ENCODE measurements at regions not wholly inside any gene's neighbourhood (a gene's known extent, or its start where the extent isn't known, plus 50 kb on each side); places are given as distances from the start of the nearest gene placed in this dataset.

- no peak overlapping the region for H3K27ac ChIP-seq
- H3K4me1 ChIP-seq (ENCODE audit: control insufficient read depth in 1 of 2, insufficient read depth in 1 of 2, low read depth in 1 of 2, low read length in 1 of 2) = no peaks in the 10 kb centered on the region
- H3K9me3 ChIP-seq = no peaks in the 10 kb centered on the region
- no peaks in the 10 kb centered on the region for H3K27me3 ChIP-seq
- no peak overlapping the region for H3K4me3 ChIP-seq (ENCODE audit: low read depth in 1 of 2, low read length in 1 of 2)
- TF ChIP-seq CTCF (IDR thresholded peaks at IDR 0.05) = no peak
- no peaks in the 10 kb centered on the region for H3K36me3 ChIP-seq
These were observed 417.7 kb upstream of the RBMS3 start for GRCh38 chr3:28863186-28863585.

- TF ChIP-seq CTCF (IDR thresholded peaks at IDR 0.05) = no peak
- H3K36me3 ChIP-seq = no peaks in the 10 kb centered on the region
- no peaks in the 10 kb centered on the region for H3K9me3 ChIP-seq
- no peak overlapping the region for H3K27ac ChIP-seq
- H3K4me1 ChIP-seq (ENCODE audit: control insufficient read depth in 1 of 2, insufficient read depth in 1 of 2, low read depth in 1 of 2, low read length in 1 of 2) = no peaks in the 10 kb centered on the region
- H3K4me3 ChIP-seq (ENCODE audit: low read depth in 1 of 2, low read length in 1 of 2) = no peak overlapping the region
- no peaks in the 10 kb centered on the region for H3K27me3 ChIP-seq
These were observed 413.0 kb upstream of the RBMS3 start for GRCh38 chr3:28867836-28868235.

GRCh38 chr3:28868897-28869296, 412.0 kb upstream of the RBMS3 start:
- Histone ChIP-seq H3K27me3 (no peaks in the 10 kb centered on the region), H3K27ac (no peak overlapping the region), H3K36me3 (no peaks in the 10 kb centered on the region), H3K4me3 (ENCODE audit: low read depth in 1 of 2, low read length in 1 of 2) (no peak overlapping the region), H3K9me3 (no peaks in the 10 kb centered on the region), H3K4me1 (ENCODE audit: control insufficient read depth in 1 of 2, insufficient read depth in 1 of 2, low read depth in 1 of 2, low read length in 1 of 2) (no peaks in the 10 kb centered on the region)
- TF ChIP-seq CTCF (IDR thresholded peaks at IDR 0.05) = no peak

- TF ChIP-seq CTCF (IDR thresholded peaks at IDR 0.05) = no peak
- Histone ChIP-seq H3K27me3 (no peaks in the 10 kb centered on the region), H3K9me3 (no peaks in the 10 kb centered on the region), H3K36me3 (no peaks in the 10 kb centered on the region), H3K4me3 (ENCODE audit: low read depth in 1 of 2, low read length in 1 of 2) (no peak overlapping the region), H3K27ac (no peak overlapping the region), H3K4me1 (ENCODE audit: control insufficient read depth in 1 of 2, insufficient read depth in 1 of 2, low read depth in 1 of 2, low read length in 1 of 2) (no peaks in the 10 kb centered on the region)
These were observed 403.0 kb upstream of the RBMS3 start for GRCh38 chr3:28877912-28878311.

GRCh38 chr3:28890373-28890772, 390.5 kb upstream of the RBMS3 start:
- TF ChIP-seq CTCF (IDR thresholded peaks at IDR 0.05) = no peak
- no peak overlapping the region for H3K27ac ChIP-seq

GRCh38 chr3:28891485-28891884, 389.4 kb upstream of the RBMS3 start:
- Histone ChIP-seq H3K36me3 (no peaks in the 10 kb centered on the region), H3K27ac (no peak overlapping the region), H3K27me3 (no peaks in the 10 kb centered on the region), H3K4me1 (ENCODE audit: control insufficient read depth in 1 of 2, insufficient read depth in 1 of 2, low read depth in 1 of 2, low read length in 1 of 2) (no peaks in the 10 kb centered on the region), H3K4me3 (ENCODE audit: low read depth in 1 of 2, low read length in 1 of 2) (no peak overlapping the region), H3K9me3 (no peaks in the 10 kb centered on the region)
- no peak for TF ChIP-seq CTCF (IDR thresholded peaks at IDR 0.05)

More at GRCh38 chr3:28890373-28890772, 390.5 kb upstream of the RBMS3 start:
- Histone ChIP-seq H3K27me3 (no peaks in the 10 kb centered on the region), H3K36me3 (no peaks in the 10 kb centered on the region), H3K4me3 (ENCODE audit: low read depth in 1 of 2, low read length in 1 of 2) (no peak overlapping the region), H3K4me1 (ENCODE audit: control insufficient read depth in 1 of 2, insufficient read depth in 1 of 2, low read depth in 1 of 2, low read length in 1 of 2) (no peaks in the 10 kb centered on the region), H3K9me3 (no peaks in the 10 kb centered on the region)
